Neural crest cell (in vitro differentiated cells): ENCODE measurements at regions not wholly inside any gene's neighbourhood (a gene's known extent, or its start where the extent isn't known, plus 50 kb on each side); places are given as distances from the start of the nearest gene placed in this dataset.

Experiments
- DNase-seq: peaks from one replicate; pipeline ENCODE4 v3.0.0; 2021; ENCODE audit warnings: low read depth, mixed read lengths, low spot score
- H3K27ac Mint-ChIP-seq: one replicate; pipeline ENCODE4 v1.8.0; 2021; ENCODE audit warnings: mild to moderate bottlenecking, mixed read lengths; ENCODE audit not compliant: unreplicated experiment
- H3K27me3 Mint-ChIP-seq: 2 replicates; pipeline ENCODE4 v1.8.0; 2021; ENCODE audit warnings: low read depth, mild to moderate bottlenecking, mixed read lengths
- H3K36me3 Mint-ChIP-seq: 2 replicates; pipeline ENCODE4 v1.8.0; 2021; ENCODE audit warnings: low read depth, mild to moderate bottlenecking, mixed read lengths
- H3K4me1 Mint-ChIP-seq: 2 replicates; pipeline ENCODE4 v1.8.0; 2021; ENCODE audit warnings: mixed read lengths
- H3K4me3 Mint-ChIP-seq: one replicate; pipeline ENCODE4 v1.8.0; 2021; ENCODE audit warnings: mild to moderate bottlenecking, mixed read lengths
- H3K9me3 Mint-ChIP-seq: 2 replicates; pipeline ENCODE4 v1.8.0; 2021; ENCODE audit warnings: mixed read lengths
- TF ChIP-seq, protein P1 (sequence below): fragments of 200-600 bp; sonication (generic); conservative IDR thresholded peaks from 2 replicates; pipeline ENCODE4 v1.5.0; 2021; ENCODE audit warnings: antibody characterized with exemption, mild to moderate bottlenecking

DNA sequence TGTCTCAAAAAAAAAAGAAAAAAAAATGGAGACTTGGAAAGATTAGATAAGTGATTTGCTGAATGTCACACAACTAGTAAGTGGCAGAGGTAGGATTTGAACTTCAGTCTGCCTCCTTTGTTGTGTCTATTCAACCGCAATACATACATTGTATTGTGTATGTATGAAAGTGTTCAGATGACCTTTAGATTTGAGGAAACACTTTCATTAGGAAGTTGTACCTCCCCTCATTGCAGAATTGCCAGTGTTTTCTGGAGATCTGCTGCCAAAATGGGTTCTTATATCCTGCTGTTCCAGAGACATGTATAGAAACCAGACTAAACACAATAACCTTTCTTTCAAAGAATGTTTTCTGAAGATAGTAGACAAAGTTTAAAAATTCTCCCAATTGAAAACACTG lies 247.4 kb upstream of the TBL1XR1 start:
- no peak for DNase-seq
- no peaks in the 10 kb centered on the region for H3K36me3 Mint-ChIP-seq
- H3K4me3 Mint-ChIP-seq = no peak overlapping the region
- no peak overlapping the region for H3K27ac Mint-ChIP-seq
- TF ChIP-seq, protein P1, sequence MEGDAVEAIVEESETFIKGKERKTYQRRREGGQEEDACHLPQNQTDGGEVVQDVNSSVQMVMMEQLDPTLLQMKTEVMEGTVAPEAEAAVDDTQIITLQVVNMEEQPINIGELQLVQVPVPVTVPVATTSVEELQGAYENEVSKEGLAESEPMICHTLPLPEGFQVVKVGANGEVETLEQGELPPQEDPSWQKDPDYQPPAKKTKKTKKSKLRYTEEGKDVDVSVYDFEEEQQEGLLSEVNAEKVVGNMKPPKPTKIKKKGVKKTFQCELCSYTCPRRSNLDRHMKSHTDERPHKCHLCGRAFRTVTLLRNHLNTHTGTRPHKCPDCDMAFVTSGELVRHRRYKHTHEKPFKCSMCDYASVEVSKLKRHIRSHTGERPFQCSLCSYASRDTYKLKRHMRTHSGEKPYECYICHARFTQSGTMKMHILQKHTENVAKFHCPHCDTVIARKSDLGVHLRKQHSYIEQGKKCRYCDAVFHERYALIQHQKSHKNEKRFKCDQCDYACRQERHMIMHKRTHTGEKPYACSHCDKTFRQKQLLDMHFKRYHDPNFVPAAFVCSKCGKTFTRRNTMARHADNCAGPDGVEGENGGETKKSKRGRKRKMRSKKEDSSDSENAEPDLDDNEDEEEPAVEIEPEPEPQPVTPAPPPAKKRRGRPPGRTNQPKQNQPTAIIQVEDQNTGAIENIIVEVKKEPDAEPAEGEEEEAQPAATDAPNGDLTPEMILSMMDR = no peak
- no peaks in the 10 kb centered on the region for H3K9me3 Mint-ChIP-seq
- H3K27me3 Mint-ChIP-seq = no peaks in the 10 kb centered on the region
- peaks cover 36% of the 10 kb centered on the region for H3K4me1 Mint-ChIP-seq

DNA sequence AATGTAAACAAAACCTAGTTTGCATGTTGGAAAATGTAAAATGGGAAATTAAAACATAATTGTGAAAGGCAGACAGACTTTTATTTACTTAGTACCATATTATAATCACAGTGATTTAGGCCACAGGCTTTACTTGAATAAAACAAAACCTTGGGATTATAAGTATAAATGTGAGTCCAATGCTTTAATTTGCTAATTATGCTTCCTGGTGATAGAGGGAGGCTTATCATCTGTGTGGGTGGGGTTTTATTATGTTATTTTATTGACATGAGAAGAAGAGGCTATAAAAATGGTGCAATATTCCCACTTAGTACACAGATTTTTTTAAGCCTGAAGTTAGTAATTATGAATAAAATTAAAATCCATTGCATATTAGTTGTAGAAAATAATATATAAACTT lies 248.3 kb upstream of the TBL1XR1 start:
- TF ChIP-seq, protein P1 = no peak
- no peaks in the 10 kb centered on the region for H3K9me3 Mint-ChIP-seq
- no peak overlapping the region for H3K4me3 Mint-ChIP-seq
- peaks cover 37% of the 10 kb centered on the region for H3K4me1 Mint-ChIP-seq
- H3K27ac Mint-ChIP-seq = no peak overlapping the region
- H3K36me3 Mint-ChIP-seq = no peaks in the 10 kb centered on the region
- H3K27me3 Mint-ChIP-seq = no peaks in the 10 kb centered on the region
- no peak for DNase-seq

DNA sequence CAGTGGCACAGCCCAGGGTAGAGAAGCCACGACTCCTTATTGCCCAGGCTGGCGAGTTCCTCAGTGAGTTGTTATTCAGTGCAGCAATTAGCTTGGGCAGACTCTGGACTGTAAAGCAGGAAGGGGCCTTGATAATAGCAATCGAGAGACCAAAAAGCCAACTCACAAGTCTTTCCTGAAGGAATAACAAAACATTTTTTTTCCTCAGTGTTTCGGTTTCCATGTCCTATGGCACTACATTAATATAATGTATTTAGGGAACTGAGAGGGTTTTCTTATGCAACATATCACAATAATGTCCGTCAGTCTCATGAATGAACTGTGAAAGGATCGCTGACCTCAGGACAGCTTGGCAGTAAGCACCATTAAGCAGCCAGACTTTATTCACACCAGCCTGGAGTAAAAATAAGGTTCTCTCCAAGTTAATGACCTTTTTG lies 248.9 kb upstream of the TBL1XR1 start:
- Mint-ChIP-seq H3K9me3 (no peaks in the 10 kb centered on the region), H3K4me3 (peak overlapping the region; percentile 36), H3K27me3 (no peaks in the 10 kb centered on the region), H3K4me1 (peaks cover 37% of the 10 kb centered on the region), H3K36me3 (no peaks in the 10 kb centered on the region), H3K27ac (peak overlapping the region; percentile 98)
- TF ChIP-seq, protein P1 = no peak
- DNase-seq = no peak

DNA sequence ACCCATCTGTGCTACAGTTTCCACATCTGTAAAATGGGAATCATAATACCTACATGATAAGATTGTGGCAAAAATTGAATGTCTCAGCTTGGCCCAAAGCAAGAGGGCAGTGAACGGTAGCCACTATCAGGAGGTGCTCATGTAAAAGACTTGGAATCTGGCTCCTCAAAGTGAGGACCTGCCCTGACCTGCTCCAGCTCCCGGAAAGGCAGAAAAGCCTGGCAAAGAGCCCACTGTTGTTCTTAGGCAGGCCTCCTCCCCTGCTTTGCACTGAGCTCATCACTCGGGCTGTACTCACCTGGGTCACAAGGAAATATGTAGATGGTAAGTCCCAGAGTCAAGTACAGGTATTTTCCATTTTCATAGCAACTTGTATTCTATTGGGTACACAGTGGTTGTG lies 250.7 kb upstream of the TBL1XR1 start:
- H3K27me3 Mint-ChIP-seq = no peaks in the 10 kb centered on the region
- H3K4me3 Mint-ChIP-seq = no peak overlapping the region
- TF ChIP-seq, protein P1 = no peak
- peaks cover 37% of the 10 kb centered on the region for H3K4me1 Mint-ChIP-seq
- DNase-seq = no peak
- H3K9me3 Mint-ChIP-seq = no peaks in the 10 kb centered on the region
- no peak overlapping the region for H3K27ac Mint-ChIP-seq
- H3K36me3 Mint-ChIP-seq = no peaks in the 10 kb centered on the region

DNA sequence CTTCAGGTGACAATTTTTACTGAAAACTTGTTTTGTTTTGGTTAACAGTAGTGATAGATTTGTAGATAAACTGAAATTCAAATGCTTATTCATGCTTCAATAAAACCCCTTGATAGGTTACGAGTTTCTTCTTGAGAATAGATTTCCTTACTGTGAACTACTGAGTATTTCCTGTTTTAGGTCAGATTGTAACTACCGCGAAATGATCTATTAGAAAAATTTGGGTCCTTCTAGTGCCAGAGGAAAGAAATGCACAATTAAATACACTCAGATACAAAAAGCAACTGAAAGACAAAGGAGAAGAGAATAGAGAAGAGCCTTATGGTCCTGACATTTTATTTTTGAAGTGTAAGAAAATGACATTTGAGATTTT lies 251.7 kb upstream of the TBL1XR1 start:
- H3K4me3 Mint-ChIP-seq = no peak overlapping the region
- TF ChIP-seq, protein P1 = no peak
- H3K27ac Mint-ChIP-seq = no peak overlapping the region
- no peaks in the 10 kb centered on the region for H3K36me3 Mint-ChIP-seq
- H3K9me3 Mint-ChIP-seq = no peaks in the 10 kb centered on the region
- no peak for DNase-seq
- peaks cover 32% of the 10 kb centered on the region for H3K4me1 Mint-ChIP-seq
- no peaks in the 10 kb centered on the region for H3K27me3 Mint-ChIP-seq
